C4-2B (cell line): ENCODE measurements at regions not wholly inside any gene's neighbourhood (a gene's known extent, or its start where the extent isn't known, plus 50 kb on each side); places are given as distances from the start of the nearest gene placed in this dataset.

Experiments used
- CTCF ChIP-seq: fragments of 450-650 bp; conservative IDR thresholded peaks from 2 replicates; pipeline ENCODE4 v1.5.1; 2017; ENCODE audit warnings: mild to moderate bottlenecking
- ZFX ChIP-seq: fragments of 450-650 bp; IDR thresholded peaks from 2 replicates; pipeline ENCODE4 v1.6.1; 2017

DNA sequence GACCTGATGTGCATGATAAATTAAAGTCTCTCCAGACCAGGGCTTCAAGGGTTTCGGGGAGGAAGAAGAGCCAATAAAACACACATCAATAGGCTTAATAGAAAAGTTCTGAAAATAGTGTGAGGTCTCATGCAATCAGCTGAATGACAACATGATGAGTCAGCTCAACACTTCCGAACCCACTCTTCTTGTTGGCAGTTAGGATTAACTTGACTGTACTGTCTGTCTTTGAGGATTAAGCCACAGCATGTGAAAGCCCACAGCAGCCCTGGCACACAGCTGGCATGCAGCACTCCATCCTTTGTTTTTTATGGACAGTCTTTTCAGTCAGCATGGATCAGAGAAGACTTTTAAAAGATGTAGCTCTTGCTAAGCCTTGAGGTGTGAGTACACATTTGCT is 526.9 kb upstream of the VSTM2A start:
- TF ChIP-seq CTCF, result no peak
- TF ChIP-seq ZFX, result no peak
